HCT116 (cell line): ENCODE measurements at regions not wholly inside any gene's neighbourhood (a gene's known extent, or its start where the extent isn't known, plus 50 kb on each side); places are given as distances from the start of the nearest gene placed in this dataset.

Source experiments
- EGR1 ChIP-seq: IDR thresholded peaks from 2 replicates; pipeline ENCODE4 v1.6.1; 2012; ENCODE audit warnings: low read depth
- EZH2 ChIP-seq: fragments of 200-600 bp; sonication (generic); IDR thresholded peaks from 2 replicates; pipeline ENCODE4 v1.6.1; 2017; ENCODE audit warnings: antibody characterized with exemption, mixed run types
- JUND ChIP-seq: IDR thresholded peaks from 2 replicates; pipeline ENCODE4 v1.6.1; 2012
- POLR2A ChIP-seq: IDR thresholded peaks from 2 replicates; pipeline ENCODE4 v1.7.0; 2011; ENCODE audit warnings: borderline replicate concordance; ENCODE audit not compliant: insufficient read depth, insufficient read length; ENCODE audit errors: extremely low read depth
- POLR2AphosphoS5 ChIP-seq: IDR thresholded peaks from 2 replicates; pipeline ENCODE4 v1.6.1; 2011; ENCODE audit warnings: mild to moderate bottlenecking, low read depth, low read length, moderate library complexity
- RAD21 ChIP-seq: IDR thresholded peaks from 2 replicates; pipeline ENCODE4 v1.6.1; 2012; ENCODE audit warnings: low read depth, mild to moderate bottlenecking
- SP1 ChIP-seq: IDR thresholded peaks from 2 replicates; pipeline ENCODE4 v1.6.1; 2012; ENCODE audit warnings: low read depth
- SRF ChIP-seq: IDR thresholded peaks from 2 replicates; pipeline ENCODE4 v1.6.1; 2012; ENCODE audit warnings: low read depth
- YY1 ChIP-seq: IDR thresholded peaks from 2 replicates; pipeline ENCODE4 v1.6.1; 2011; ENCODE audit warnings: low read length, low read depth, moderate library complexity, mild to moderate bottlenecking; ENCODE audit not compliant: insufficient replicate concordance; ENCODE audit errors: extremely low read depth
- ZNF274 ChIP-seq: fragments of 200-500 bp; sonication (Bioruptor generic); IDR thresholded peaks from 2 replicates; pipeline ENCODE4 v1.6.1; 2014; ENCODE audit warnings: mild to moderate bottlenecking, low read depth, low read length, inconsistent platforms
- TF ChIP-seq, protein P1 (sequence below), 3 experiments: fragments of 200-600 bp in 1 of 3; sonication (generic) in 1 of 3; IDR thresholded peaks in 2 of 3; conservative IDR thresholded peaks in 1 of 3; 2 replicates each; pipeline ENCODE4 v1.5.1; 2012 to 2017; ENCODE audit warnings: low read depth in 2 of 3, low read length in 2 of 3, antibody characterized with exemption in 1 of 3, borderline replicate concordance in 1 of 3, control low read depth in 1 of 3, mild to moderate bottlenecking in 1 of 3, mixed read lengths in 1 of 3, mixed run types in 1 of 3, moderate library complexity in 1 of 3; ENCODE audit not compliant: insufficient read depth in 1 of 3
- TF ChIP-seq, protein P2 (sequence below): IDR thresholded peaks from 2 replicates; pipeline ENCODE4 v1.6.1; 2012; ENCODE audit warnings: low read depth
- TF ChIP-seq, protein P3 (sequence below): IDR thresholded peaks from 2 replicates; pipeline ENCODE4 v1.6.1; 2012

DNA sequence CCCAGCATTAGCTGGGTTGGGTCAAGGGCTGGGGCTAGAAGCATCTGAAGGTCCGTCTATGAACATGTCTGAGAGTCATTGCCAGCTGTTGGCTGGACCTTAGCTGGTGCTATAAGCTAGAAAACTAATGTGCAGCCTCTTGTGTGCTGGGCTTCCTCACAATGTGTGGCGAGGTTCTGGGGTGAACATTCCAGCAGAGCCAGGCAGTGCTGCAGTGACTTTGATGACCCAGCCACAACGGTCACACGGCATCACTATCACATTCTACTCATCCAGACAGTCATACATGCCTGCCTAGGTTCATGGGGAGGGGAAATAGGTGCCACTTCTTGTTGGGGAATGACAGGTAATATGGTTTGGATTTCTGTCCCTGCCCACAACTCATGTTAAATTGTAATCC is 260.5 kb downstream of the CYP26B1 start:
- TF ChIP-seq EZH2 = no peak
- TF ChIP-seq, protein P1, sequence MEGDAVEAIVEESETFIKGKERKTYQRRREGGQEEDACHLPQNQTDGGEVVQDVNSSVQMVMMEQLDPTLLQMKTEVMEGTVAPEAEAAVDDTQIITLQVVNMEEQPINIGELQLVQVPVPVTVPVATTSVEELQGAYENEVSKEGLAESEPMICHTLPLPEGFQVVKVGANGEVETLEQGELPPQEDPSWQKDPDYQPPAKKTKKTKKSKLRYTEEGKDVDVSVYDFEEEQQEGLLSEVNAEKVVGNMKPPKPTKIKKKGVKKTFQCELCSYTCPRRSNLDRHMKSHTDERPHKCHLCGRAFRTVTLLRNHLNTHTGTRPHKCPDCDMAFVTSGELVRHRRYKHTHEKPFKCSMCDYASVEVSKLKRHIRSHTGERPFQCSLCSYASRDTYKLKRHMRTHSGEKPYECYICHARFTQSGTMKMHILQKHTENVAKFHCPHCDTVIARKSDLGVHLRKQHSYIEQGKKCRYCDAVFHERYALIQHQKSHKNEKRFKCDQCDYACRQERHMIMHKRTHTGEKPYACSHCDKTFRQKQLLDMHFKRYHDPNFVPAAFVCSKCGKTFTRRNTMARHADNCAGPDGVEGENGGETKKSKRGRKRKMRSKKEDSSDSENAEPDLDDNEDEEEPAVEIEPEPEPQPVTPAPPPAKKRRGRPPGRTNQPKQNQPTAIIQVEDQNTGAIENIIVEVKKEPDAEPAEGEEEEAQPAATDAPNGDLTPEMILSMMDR (IDR thresholded peaks at IDR 0.05 in 2 of 3, conservative IDR thresholded peaks at IDR 0.05 in 1 of 3; ENCODE audit: borderline replicate concordance in 1 of 3, insufficient read depth in 1 of 3, low read depth in 2 of 3, low read length in 2 of 3) = no peak
- TF ChIP-seq, protein P2, sequence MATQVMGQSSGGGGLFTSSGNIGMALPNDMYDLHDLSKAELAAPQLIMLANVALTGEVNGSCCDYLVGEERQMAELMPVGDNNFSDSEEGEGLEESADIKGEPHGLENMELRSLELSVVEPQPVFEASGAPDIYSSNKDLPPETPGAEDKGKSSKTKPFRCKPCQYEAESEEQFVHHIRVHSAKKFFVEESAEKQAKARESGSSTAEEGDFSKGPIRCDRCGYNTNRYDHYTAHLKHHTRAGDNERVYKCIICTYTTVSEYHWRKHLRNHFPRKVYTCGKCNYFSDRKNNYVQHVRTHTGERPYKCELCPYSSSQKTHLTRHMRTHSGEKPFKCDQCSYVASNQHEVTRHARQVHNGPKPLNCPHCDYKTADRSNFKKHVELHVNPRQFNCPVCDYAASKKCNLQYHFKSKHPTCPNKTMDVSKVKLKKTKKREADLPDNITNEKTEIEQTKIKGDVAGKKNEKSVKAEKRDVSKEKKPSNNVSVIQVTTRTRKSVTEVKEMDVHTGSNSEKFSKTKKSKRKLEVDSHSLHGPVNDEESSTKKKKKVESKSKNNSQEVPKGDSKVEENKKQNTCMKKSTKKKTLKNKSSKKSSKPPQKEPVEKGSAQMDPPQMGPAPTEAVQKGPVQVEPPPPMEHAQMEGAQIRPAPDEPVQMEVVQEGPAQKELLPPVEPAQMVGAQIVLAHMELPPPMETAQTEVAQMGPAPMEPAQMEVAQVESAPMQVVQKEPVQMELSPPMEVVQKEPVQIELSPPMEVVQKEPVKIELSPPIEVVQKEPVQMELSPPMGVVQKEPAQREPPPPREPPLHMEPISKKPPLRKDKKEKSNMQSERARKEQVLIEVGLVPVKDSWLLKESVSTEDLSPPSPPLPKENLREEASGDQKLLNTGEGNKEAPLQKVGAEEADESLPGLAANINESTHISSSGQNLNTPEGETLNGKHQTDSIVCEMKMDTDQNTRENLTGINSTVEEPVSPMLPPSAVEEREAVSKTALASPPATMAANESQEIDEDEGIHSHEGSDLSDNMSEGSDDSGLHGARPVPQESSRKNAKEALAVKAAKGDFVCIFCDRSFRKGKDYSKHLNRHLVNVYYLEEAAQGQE = no peak
- TF ChIP-seq POLR2AphosphoS5 = no peak
- TF ChIP-seq EGR1 = no peak
- no peak for TF ChIP-seq SP1
- no peak for TF ChIP-seq POLR2A
- TF ChIP-seq SRF = no peak
- TF ChIP-seq RAD21 = no peak
- no peak for TF ChIP-seq ZNF274
- TF ChIP-seq, protein P3, sequence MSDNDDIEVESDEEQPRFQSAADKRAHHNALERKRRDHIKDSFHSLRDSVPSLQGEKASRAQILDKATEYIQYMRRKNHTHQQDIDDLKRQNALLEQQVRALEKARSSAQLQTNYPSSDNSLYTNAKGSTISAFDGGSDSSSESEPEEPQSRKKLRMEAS = no peak
- TF ChIP-seq JUND = no peak
- TF ChIP-seq YY1 = no peak
